ENCODE measurements at regions not wholly inside any gene's neighbourhood (a gene's known extent, or its start where the extent isn't known, plus 50 kb on each side); places are given as distances from the start of the nearest gene placed in this dataset.

GRCh38 chr2:239684996-239685395 lies 284.2 kb upstream of the HDAC4 start:
- 80 to 87% (median 83%) methylated on average over 4 of the region's 4 CpGs for WGBS, 4 donors
- no peaks in the 10 kb centered on the region for H3K4me1 ChIP-seq
- H3K9me3 ChIP-seq, result peaks cover 0 to 17% (median 0%) of the 10 kb centered on the region in 12 donors
- H3K36me3 ChIP-seq, result no peaks in the 10 kb centered on the region
- intact Hi-C loops (cut with DNase I), result no loop called here
- DNase-seq (no peak), ATAC-seq (no peak)
- no peak overlapping the region for H3K27ac ChIP-seq
- TF ChIP-seq POLR2A (IDR thresholded peaks at IDR 0.05) (no peak), CTCF (IDR thresholded peaks at IDR 0.05) (no peak)
- no peak overlapping the region for H3K4me3 ChIP-seq
- H3K27me3 ChIP-seq, result peaks cover 0 to 50% (median 13%) of the 10 kb centered on the region in 9 donors

GRCh38 chr2:239684271-239684810 lies 283.5 kb upstream of the HDAC4 start:
- no peak for DNase-seq
- TF ChIP-seq POLR2A (IDR thresholded peaks at IDR 0.05), result no peak
- TF ChIP-seq CTCF (IDR thresholded peaks at IDR 0.05), result no peak
- no peaks in the 10 kb centered on the region for H3K36me3 ChIP-seq
- intact Hi-C loops (cut with DNase I), result no loop called here
- H3K27ac ChIP-seq, result no peak overlapping the region
- H3K27me3 ChIP-seq, result peaks cover 0 to 50% (median 13%) of the 10 kb centered on the region in 9 donors
- no peak overlapping the region for H3K4me3 ChIP-seq
- 71 to 86% (median 84%) methylated on average over 6 of the region's 6 CpGs for WGBS, 4 donors
- H3K9me3 ChIP-seq, result peaks cover 0 to 17% (median 0%) of the 10 kb centered on the region in 12 donors
- H3K4me1 ChIP-seq, result no peaks in the 10 kb centered on the region
- no peak for ATAC-seq

GRCh38 chr2:239682518-239682917 lies 281.7 kb upstream of the HDAC4 start:
- H3K36me3 ChIP-seq, result no peaks in the 10 kb centered on the region
- H3K4me3 ChIP-seq, result no peak overlapping the region
- intact Hi-C loops (cut with DNase I), result no loop called here
- H3K9me3 ChIP-seq, result peaks cover 0 to 17% (median 0%) of the 10 kb centered on the region in 12 donors
- ATAC-seq (no peak), DNase-seq (no peak)
- WGBS, 4 donors, result 87 to 91% (median 89%) methylated on average over 2 of the region's 2 CpGs
- no peak for TF ChIP-seq POLR2A (IDR thresholded peaks at IDR 0.05)
- H3K4me1 ChIP-seq, result no peaks in the 10 kb centered on the region
- no peak overlapping the region for H3K27ac ChIP-seq
- H3K27me3 ChIP-seq, result peaks cover 0 to 40% (median 13%) of the 10 kb centered on the region in 9 donors

GRCh38 chr2:239679755-239680154 lies 278.9 kb upstream of the HDAC4 start:
- TF ChIP-seq POLR2A (IDR thresholded peaks at IDR 0.05) (no peak), CTCF (IDR thresholded peaks at IDR 0.05) (no peak)
- Histone ChIP-seq H3K9me3 (peaks cover 0 to 17% (median 0%) of the 10 kb centered on the region in 12 donors), H3K4me1 (no peaks in the 10 kb centered on the region), H3K27me3 (peaks cover 0 to 22% (median 5%) of the 10 kb centered on the region in 9 donors), H3K27ac (no peak overlapping the region), H3K36me3 (no peaks in the 10 kb centered on the region), H3K4me3 (no peak overlapping the region)
- no peak for DNase-seq
- WGBS, 4 donors, result 82 to 100% (median 91%) methylated on average over 1 of the region's 1 CpG
- no peak for ATAC-seq
- intact Hi-C loops (cut with DNase I), result no loop called here
